Memory B cell (primary cell): ENCODE measurements at regions not wholly inside any gene's neighbourhood (a gene's known extent, or its start where the extent isn't known, plus 50 kb on each side); places are given as distances from the start of the nearest gene placed in this dataset.

Source experiments
- ATAC-seq: fragments of 150-1000 bp; cut with Tn5 transposase; 2 replicates; pipeline ENCODE4 v1.10.0; 2021; ENCODE audit warnings: low read depth, mild to moderate bottlenecking, moderate library complexity
- DNase-seq, 2 donors: peaks; one replicate each; pipeline ENCODE4 v3.0.0; 2022; ENCODE audit warnings: low spot score in 2 of 2
- H3K27ac Mint-ChIP-seq: one replicate; pipeline ENCODE4 v1.8.0; 2022; ENCODE audit warnings: mild to moderate bottlenecking, moderate library complexity, mixed read lengths
- H3K27me3 Mint-ChIP-seq: one replicate; pipeline ENCODE4 v1.8.0; 2022; ENCODE audit warnings: mixed read lengths
- H3K36me3 Mint-ChIP-seq: one replicate; pipeline ENCODE4 v1.8.0; 2022; ENCODE audit warnings: mild to moderate bottlenecking, mixed read lengths
- H3K4me1 Mint-ChIP-seq: one replicate; pipeline ENCODE4 v1.8.0; 2022; ENCODE audit warnings: mixed read lengths
- H3K4me3 Mint-ChIP-seq: one replicate; pipeline ENCODE4 v1.8.0; 2022; ENCODE audit warnings: mild to moderate bottlenecking, moderate library complexity, mixed read lengths
- H3K9me3 Mint-ChIP-seq: one replicate; pipeline ENCODE4 v1.8.0; 2022; ENCODE audit warnings: mixed read lengths

DNA sequence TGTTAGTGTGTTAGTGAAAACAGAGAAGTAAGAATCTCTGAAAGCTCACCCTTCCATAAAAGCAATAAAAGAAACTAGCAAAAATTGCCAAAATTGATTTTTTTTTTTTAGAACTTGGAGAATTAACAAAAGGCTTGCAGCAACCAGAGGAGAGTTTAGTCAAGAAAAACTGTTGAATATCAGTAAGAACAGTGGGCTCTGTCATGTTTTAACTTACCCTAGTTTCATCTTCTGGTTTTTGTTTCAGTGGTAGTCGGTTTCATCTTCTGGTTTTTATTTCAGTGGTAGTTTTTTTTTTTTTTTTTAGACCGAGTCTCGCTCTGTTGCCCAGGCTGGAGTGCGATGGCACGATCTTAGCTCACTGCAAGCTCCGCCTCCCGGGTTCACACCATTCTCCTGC is 580.9 kb downstream of the NYAP2 start:
- Mint-ChIP-seq H3K4me1 (no peaks in the 10 kb centered on the region), H3K27ac (no peak overlapping the region), H3K36me3 (no peaks in the 10 kb centered on the region), H3K27me3 (no peaks in the 10 kb centered on the region), H3K9me3 (no peaks in the 10 kb centered on the region), H3K4me3 (no peak overlapping the region)
- DNase-seq (no peak), ATAC-seq (no peak)

DNA sequence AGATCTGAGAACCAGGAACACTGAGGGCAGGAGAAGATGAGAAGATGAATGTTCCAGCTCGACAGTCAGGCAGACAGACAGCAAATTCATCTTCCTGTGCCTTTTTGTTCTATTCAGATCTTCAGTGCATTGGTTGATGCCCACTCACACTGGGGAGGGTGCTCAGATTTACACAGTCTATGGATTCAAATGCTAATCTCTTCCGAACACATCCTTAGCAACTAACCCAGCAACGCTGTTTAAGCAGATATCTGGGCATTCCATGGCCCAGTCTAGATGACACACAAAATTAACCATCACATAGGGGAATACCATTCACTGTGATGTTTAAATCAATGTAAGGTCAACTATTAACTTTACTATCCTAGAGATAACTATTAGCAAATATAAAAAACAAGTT is 571.9 kb downstream of the NYAP2 start:
- Mint-ChIP-seq H3K27me3 (no peaks in the 10 kb centered on the region), H3K4me3 (no peak overlapping the region), H3K27ac (no peak overlapping the region), H3K36me3 (no peaks in the 10 kb centered on the region), H3K4me1 (no peaks in the 10 kb centered on the region), H3K9me3 (peaks cover 5% of the 10 kb centered on the region)
- DNase-seq (no peak), ATAC-seq (no peak)

DNA sequence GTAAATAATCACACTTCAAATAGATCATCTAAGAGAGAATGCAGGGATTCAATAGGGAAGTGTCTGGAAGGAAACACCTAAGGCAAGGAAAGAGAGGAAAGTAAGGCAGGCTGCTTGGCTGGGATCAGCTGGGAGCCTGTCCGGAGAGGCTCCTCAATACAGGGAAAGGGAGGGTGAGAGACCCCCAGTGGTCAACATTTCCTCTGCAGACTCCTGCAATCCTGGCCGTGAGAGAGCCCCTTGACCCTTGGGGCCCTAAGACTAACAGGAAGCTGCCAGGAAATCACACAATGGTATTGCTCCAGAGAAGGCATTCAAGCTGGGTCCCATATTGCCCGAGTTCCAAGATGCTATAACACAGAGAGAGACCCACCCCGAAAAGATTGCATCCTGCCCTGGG is 549.4 kb downstream of the NYAP2 start:
- H3K4me1 Mint-ChIP-seq = no peaks in the 10 kb centered on the region
- H3K27ac Mint-ChIP-seq = no peak overlapping the region
- H3K36me3 Mint-ChIP-seq = no peaks in the 10 kb centered on the region
- DNase-seq (no peak), ATAC-seq (no peak)
- no peak overlapping the region for H3K4me3 Mint-ChIP-seq
- H3K9me3 Mint-ChIP-seq = peaks cover 12% of the 10 kb centered on the region
- no peaks in the 10 kb centered on the region for H3K27me3 Mint-ChIP-seq

DNA sequence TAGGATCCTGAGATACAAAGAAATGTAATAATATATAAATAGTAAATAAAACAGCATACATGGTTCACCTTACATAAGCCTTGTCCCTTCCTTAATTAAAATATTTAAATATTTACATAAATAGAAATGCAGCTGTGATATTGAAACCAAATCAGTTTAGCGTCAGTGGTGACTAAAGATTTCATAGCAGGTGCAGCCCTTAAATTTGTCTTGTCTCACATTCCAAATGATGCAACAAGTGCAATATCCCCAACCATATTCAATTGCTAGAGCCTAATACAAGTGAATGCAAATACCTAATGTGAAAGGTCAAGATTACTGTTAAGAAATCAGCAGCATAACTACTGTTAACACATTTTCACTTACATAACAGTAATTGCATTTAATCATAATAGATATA is 539.5 kb downstream of the NYAP2 start:
- H3K4me1 Mint-ChIP-seq = no peaks in the 10 kb centered on the region
- H3K36me3 Mint-ChIP-seq = no peaks in the 10 kb centered on the region
- H3K4me3 Mint-ChIP-seq = no peak overlapping the region
- ATAC-seq (no peak), DNase-seq (no peak)
- H3K9me3 Mint-ChIP-seq = no peaks in the 10 kb centered on the region
- H3K27ac Mint-ChIP-seq = no peak overlapping the region
- H3K27me3 Mint-ChIP-seq = peaks cover 5% of the 10 kb centered on the region

DNA sequence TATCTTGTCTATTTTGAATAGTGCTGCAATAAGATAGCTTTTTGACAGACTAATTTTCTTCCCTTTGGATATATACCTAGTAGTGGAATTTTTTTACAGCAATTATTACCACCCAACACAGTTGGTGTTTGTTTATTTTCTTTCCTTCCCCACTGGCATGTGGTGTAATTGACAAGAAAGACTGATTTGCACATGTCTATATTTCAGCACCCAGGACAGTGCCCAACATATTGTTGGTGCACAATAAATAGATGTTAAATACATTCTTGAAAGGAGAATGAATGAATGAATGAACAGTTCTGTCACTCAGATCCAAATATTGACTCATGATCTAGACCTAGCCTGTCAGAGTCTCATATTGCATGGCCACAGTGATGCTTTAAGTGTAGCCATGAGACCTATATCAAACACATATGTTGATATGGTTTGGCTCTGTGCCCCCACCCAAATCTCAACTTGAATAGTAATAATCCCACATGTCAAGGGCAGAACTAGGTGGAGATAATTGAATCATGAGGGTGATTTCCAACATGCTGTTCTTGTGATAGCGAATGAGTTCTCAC is 538.2 kb downstream of the NYAP2 start:
- H3K9me3 Mint-ChIP-seq = no peaks in the 10 kb centered on the region
- peaks cover 5% of the 10 kb centered on the region for H3K27me3 Mint-ChIP-seq
- ATAC-seq (no peak), DNase-seq (no peak)
- no peak overlapping the region for H3K27ac Mint-ChIP-seq
- no peaks in the 10 kb centered on the region for H3K36me3 Mint-ChIP-seq
- no peak overlapping the region for H3K4me3 Mint-ChIP-seq
- no peaks in the 10 kb centered on the region for H3K4me1 Mint-ChIP-seq

DNA sequence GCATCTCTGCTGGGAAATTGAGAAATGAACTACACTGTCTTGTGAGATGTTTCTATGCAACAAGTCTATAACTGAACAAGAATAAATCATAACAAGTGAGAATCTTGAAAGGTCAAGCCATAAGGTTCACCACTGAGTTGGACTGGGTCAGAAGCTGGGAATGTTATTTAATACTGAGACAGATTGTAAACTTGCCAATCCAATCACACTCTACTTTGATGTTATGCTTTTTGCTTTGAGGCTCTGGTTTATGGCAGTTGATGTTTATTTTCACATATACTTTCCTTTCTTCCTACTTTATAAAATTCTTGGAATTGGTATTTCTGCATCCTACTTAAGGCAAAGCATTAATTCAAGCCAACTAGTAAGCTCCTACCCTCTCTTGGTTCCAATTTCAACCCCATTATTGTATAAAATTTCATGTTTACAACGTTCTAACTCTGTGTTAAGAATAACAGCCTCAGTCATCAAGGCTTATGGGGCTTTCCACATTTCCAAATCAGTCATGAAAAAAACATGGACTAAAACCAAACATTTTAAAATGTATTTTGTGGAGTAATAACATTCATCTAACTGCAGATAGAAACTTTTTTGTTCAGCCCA is 533.4 kb downstream of the NYAP2 start:
- H3K4me3 Mint-ChIP-seq = no peak overlapping the region
- H3K9me3 Mint-ChIP-seq = peaks cover 2% of the 10 kb centered on the region
- H3K27ac Mint-ChIP-seq = no peak overlapping the region
- no peaks in the 10 kb centered on the region for H3K36me3 Mint-ChIP-seq
- DNase-seq = no peak
- H3K4me1 Mint-ChIP-seq = no peaks in the 10 kb centered on the region
- ATAC-seq = no peak
- H3K27me3 Mint-ChIP-seq = peaks cover 4% of the 10 kb centered on the region

DNA sequence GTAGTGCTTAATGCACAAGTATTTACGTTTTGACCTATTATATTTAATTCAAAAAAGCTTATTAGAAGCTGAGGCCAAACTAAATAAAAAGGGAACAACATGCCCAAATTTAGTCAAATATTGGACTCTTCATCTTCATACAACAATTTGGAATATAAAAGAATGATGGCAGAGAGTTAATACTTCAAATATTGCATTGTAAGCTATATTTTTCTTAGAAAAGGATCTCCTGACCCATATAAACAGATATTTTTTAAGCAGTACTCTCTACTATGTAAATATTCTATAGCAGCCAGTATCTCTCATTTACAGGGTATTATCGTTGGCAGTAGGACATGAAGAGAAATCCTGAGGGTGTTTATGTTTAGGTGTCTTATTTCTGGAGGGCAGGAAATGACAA is 531.2 kb downstream of the NYAP2 start:
- DNase-seq (no peak), ATAC-seq (no peak)
- no peaks in the 10 kb centered on the region for H3K36me3 Mint-ChIP-seq
- H3K9me3 Mint-ChIP-seq = peaks cover 2% of the 10 kb centered on the region
- no peaks in the 10 kb centered on the region for H3K4me1 Mint-ChIP-seq
- H3K27ac Mint-ChIP-seq = no peak overlapping the region
- no peak overlapping the region for H3K4me3 Mint-ChIP-seq
- peaks cover 5% of the 10 kb centered on the region for H3K27me3 Mint-ChIP-seq

DNA sequence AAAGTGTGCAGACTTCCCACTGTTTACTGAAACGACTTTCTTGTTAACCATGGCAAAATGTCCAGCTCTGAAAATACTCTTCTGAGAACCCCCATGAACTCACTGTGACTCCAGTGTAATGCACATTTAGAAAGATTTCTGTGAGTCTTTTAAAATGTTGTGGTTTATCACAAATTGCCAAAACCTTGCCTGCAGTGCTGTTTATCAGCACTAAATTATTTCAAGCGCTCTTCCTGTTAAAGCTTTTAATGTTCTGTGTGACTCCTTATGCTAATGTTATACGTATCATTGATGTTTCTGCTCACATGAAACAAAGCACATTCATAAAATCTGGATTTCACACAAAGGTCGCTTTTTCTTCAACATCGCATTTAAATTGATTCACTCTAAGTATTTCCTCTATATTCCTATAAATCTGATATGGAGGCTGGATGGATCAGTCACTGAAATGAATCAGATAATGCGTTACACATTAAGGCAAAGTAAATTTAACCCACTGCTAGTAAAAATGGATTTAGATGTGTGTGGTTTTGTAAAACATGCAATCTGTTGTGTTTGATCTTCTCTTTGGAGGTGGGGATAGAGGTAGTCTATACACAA is 521.2 kb downstream of the NYAP2 start:
- DNase-seq (no peak), ATAC-seq (no peak)
- no peak overlapping the region for H3K27ac Mint-ChIP-seq
- no peaks in the 10 kb centered on the region for H3K4me1 Mint-ChIP-seq
- H3K36me3 Mint-ChIP-seq = peaks cover 2% of the 10 kb centered on the region
- H3K4me3 Mint-ChIP-seq = no peak overlapping the region
- peaks cover 10% of the 10 kb centered on the region for H3K9me3 Mint-ChIP-seq
- peaks cover 4% of the 10 kb centered on the region for H3K27me3 Mint-ChIP-seq

DNA sequence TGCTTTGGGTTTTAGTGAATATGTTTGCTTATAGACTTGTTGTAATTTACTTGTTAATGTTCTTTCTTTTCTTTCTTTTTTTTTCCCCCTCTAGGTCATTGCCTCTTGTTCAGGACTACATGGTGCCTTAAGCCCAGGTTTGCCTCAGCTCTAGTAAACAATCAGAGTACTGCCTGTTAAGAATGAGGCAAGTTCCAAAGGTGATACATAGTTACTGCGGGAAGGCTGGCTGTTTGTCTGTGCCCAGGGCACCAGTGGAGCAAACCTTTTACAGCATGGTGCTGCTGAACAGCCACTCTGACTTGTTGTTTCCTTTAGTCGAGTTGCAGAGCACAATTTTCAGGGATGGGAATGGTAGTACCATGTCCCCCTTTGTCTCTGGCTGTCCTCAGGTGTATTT is 517.2 kb downstream of the NYAP2 start:
- H3K27me3 Mint-ChIP-seq = peaks cover 3% of the 10 kb centered on the region
- ATAC-seq (no peak), DNase-seq (no peak)
- no peaks in the 10 kb centered on the region for H3K4me1 Mint-ChIP-seq
- peaks cover 14% of the 10 kb centered on the region for H3K9me3 Mint-ChIP-seq
- H3K36me3 Mint-ChIP-seq = peaks cover 2% of the 10 kb centered on the region
- H3K4me3 Mint-ChIP-seq = no peak overlapping the region
- no peak overlapping the region for H3K27ac Mint-ChIP-seq

DNA sequence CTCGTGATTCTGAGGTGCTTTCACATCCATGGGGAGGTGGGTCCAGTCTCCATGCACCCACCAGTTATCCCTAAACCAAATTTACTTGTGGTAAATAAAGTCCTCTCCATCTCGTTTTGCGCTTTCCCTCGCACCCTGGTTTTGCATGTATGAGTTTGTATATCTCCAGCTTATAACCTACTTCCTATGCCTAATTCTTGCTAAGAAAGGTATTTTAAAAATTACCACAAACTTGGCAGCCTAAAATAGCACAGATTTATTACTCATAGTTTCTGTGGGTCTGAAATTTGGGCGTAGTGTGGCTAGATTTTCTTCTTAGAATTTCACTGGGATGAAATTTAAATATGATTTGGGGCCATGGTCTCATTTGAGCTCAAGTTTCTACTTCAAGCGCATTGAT is 511.5 kb downstream of the NYAP2 start:
- H3K4me1 Mint-ChIP-seq = no peaks in the 10 kb centered on the region
- no peak overlapping the region for H3K4me3 Mint-ChIP-seq
- no peak for ATAC-seq
- DNase-seq = no peak
- H3K27me3 Mint-ChIP-seq = no peaks in the 10 kb centered on the region
- no peaks in the 10 kb centered on the region for H3K36me3 Mint-ChIP-seq
- H3K9me3 Mint-ChIP-seq = peaks cover 6% of the 10 kb centered on the region
- H3K27ac Mint-ChIP-seq = no peak overlapping the region

DNA sequence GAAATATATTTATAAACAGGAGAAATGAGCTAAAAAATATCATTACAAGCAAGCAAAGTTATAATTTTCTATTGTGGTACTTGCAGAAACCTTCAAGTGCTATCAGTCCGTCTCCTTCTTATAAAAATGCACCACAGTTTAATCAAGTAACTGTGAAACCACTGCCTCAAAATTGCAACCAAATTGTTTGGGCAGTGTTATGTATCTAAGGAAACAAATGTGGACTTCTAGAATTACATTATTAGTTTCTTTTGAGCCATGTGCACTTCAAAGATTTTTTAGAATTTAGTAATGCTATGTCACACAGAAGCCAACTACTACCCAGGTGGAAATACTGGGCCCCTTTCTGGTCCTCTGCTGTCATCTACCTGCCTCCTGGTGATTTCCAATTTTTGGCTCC is 495.6 kb downstream of the NYAP2 start:
- no peak overlapping the region for H3K27ac Mint-ChIP-seq
- H3K9me3 Mint-ChIP-seq = no peaks in the 10 kb centered on the region
- DNase-seq (no peak), ATAC-seq (no peak)
- H3K4me1 Mint-ChIP-seq = no peaks in the 10 kb centered on the region
- no peak overlapping the region for H3K4me3 Mint-ChIP-seq
- peaks cover 3% of the 10 kb centered on the region for H3K27me3 Mint-ChIP-seq
- H3K36me3 Mint-ChIP-seq = no peaks in the 10 kb centered on the region

DNA sequence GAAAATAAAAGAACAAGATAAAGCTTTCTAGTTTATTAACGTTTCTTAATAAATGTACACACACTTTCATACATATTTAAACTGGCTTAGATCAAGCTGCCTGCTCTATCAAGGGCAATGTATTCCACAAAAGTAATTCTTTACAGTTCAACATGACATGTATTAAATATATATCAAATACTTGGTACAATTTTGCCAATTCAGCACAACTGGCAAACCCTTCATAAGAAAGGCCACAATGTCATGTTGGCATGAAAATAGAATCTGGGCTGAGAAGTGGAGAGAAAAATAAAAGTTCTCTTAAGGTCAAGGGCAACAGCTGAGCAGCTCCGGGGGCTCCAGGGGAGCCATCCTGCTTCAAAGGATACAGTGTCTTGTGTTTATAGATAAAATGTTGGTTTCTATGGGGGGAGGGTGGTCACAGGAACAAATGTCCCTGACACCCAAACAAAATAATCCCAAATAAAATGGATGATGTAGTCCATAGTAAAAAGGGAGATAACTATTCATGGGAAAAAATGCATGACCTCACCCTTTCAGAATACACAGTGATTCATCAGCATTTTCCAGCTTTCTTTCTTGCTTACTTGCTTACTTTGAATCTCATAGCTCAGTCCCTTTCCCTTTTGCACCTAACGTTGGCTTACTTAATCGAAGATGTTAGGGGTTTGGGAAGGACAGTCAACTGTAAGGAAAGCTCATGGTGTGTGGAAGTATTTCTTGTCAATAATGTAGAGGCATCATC is 494.9 kb downstream of the NYAP2 start:
- Mint-ChIP-seq H3K27ac (no peak overlapping the region), H3K27me3 (peaks cover 3% of the 10 kb centered on the region), H3K36me3 (no peaks in the 10 kb centered on the region), H3K4me3 (no peak overlapping the region), H3K4me1 (no peaks in the 10 kb centered on the region), H3K9me3 (no peaks in the 10 kb centered on the region)
- DNase-seq (no peak), ATAC-seq (no peak)

DNA sequence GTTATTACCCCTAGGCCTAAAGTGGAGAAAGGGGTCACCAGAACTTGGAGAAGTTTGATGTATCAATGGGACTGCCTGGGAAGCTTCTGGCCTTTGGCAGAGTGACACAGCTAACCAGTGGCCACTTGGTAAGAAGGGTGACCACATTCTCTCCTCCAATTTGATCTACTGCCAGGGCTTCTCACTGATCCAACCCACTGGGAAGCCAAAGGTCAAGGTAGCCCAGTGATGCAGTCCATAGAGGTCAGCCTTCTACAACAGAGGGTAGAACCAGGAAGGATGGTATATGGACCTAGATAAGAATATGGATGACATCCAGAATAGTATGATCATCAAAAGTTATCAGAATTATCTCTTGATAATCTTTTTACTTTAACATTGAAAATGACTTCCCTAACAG is 493.6 kb downstream of the NYAP2 start:
- H3K36me3 Mint-ChIP-seq = no peaks in the 10 kb centered on the region
- ATAC-seq (no peak), DNase-seq (no peak)
- no peak overlapping the region for H3K27ac Mint-ChIP-seq
- H3K4me1 Mint-ChIP-seq = no peaks in the 10 kb centered on the region
- no peak overlapping the region for H3K4me3 Mint-ChIP-seq
- H3K27me3 Mint-ChIP-seq = peaks cover 3% of the 10 kb centered on the region
- H3K9me3 Mint-ChIP-seq = no peaks in the 10 kb centered on the region

DNA sequence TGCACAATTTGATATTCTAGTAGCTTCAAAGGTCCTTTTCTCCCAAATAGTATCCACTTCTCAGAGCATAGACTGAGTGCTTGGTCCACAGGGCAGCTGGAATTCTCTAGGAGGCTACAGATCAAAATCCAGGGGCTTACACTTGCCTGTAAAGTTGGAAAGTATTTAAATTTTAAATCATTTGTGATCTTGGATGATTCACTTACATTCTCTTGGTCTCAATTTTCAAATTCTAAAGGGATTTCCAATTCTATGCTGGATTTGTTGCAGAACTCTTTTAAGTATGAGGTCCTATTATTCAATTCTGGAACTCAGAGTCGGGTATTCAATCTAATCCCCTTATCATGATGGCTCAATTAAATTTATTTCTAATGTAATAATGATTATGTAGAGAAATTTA is 492.3 kb downstream of the NYAP2 start:
- ATAC-seq = no peak
- Mint-ChIP-seq H3K27me3 (peaks cover 2% of the 10 kb centered on the region), H3K9me3 (no peaks in the 10 kb centered on the region), H3K27ac (no peak overlapping the region), H3K36me3 (no peaks in the 10 kb centered on the region), H3K4me1 (no peaks in the 10 kb centered on the region), H3K4me3 (no peak overlapping the region)
- no peak for DNase-seq
